IPS-18c (cell line): ENCODE measurements at regions not wholly inside any gene's neighbourhood (a gene's known extent, or its start where the extent isn't known, plus 50 kb on each side); places are given as distances from the start of the nearest gene placed in this dataset.
"Not testable (repeated sequence)": the region's sequence is repeated elsewhere in the genome, so short reads cannot be mapped to it uniquely, and the experiment has no call there.

Experiments
- H3K4me3 ChIP-seq: 2 replicates; pipeline ENCODE4 v1.7.0; 2013; ENCODE audit warnings: low read depth, mild to moderate bottlenecking, low read length, moderate library complexity; ENCODE audit not compliant: insufficient read depth
- H3K9me3 ChIP-seq: one replicate; pipeline ENCODE4 v1.6.1; 2013; ENCODE audit warnings: mild to moderate bottlenecking, low read length, moderate library complexity; ENCODE audit not compliant: control insufficient read depth, insufficient read depth

DNA sequence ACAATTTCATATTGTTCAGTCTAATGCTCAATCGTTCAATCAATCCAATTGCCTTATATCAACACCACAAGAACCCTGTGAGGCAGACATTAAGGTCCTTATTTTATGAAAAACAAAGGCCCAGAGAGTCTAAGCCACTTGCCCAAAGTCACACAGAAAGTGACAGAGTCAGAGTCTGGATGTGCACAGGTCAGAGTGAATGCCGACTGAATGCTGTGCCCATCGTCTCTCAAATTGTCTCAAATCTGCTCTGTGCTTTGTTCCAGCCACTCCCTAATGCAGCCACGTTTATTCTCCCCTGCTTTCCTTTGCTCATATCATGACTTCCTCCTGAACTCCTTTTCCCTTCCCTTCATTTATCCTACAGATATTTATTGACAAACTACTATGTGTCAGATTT is 558.3 kb downstream of the MATN1 start:
- no peaks in the 10 kb centered on the region for H3K9me3 ChIP-seq
- no peak overlapping the region for H3K4me3 ChIP-seq

DNA sequence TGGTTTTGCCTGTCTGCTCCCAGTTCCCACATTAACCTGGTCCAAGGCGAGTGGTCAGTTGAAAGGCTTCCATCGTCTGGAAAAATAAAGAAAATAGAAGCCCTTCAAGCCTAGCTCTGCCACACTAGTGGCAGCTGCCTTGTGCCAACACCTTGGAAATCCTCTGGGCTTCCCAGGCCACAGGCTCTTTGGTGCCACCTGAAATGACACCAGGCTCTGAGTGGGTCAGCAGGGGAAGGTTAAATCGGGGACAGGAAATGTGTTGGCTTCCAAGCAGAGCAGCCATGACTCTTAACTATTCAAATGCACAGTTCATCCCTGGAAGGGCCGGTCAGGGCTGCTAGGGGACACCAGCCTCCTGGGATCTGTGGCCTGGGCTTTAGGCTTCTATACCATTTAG is 558.7 kb downstream of the MATN1 start:
- H3K9me3 ChIP-seq, result no peaks in the 10 kb centered on the region
- H3K4me3 ChIP-seq, result no peak overlapping the region

DNA sequence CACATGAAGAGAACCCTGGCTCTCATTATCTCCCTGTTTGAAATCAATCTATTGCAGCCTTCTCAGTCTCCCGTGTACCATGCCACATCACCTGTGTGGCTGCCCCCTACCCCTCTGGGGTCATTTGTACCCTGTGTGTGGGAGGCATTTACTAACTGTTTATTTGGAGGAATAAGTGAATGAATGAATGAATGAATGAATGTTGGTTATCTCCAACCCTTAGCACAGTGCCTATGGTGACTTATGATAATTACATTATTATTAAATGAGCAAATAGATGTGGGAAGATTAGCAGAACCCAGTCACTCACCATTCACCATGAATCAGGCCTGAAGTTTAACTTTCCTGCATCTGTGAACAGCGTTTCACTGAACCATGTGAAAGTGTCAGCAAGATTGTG is 560.8 kb downstream of the MATN1 start:
- H3K4me3 ChIP-seq, result no peak overlapping the region
- H3K9me3 ChIP-seq, result no peaks in the 10 kb centered on the region

DNA sequence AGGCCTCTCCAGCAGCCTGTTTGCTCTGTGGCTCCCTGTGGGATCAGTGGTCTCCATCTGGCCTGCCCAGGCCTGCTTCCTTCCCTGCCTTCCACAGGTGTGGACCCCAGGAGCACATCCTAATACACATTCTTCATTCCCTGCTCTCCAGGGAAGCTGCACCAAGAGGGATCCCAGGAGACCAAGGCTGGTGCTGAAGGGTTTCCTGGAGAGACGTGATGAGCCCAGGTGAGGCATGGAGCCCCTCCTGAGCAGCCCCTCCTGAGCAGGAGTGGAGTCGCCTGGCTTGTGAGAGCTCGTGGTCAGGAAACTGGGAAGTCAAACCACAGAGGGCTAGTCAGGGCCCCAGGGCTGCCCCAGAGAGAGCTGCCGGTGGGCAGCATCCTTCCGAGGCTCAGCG is 561.4 kb downstream of the MATN1 start:
- Histone ChIP-seq H3K4me3 (no peak overlapping the region), H3K9me3 (no peaks in the 10 kb centered on the region)

DNA sequence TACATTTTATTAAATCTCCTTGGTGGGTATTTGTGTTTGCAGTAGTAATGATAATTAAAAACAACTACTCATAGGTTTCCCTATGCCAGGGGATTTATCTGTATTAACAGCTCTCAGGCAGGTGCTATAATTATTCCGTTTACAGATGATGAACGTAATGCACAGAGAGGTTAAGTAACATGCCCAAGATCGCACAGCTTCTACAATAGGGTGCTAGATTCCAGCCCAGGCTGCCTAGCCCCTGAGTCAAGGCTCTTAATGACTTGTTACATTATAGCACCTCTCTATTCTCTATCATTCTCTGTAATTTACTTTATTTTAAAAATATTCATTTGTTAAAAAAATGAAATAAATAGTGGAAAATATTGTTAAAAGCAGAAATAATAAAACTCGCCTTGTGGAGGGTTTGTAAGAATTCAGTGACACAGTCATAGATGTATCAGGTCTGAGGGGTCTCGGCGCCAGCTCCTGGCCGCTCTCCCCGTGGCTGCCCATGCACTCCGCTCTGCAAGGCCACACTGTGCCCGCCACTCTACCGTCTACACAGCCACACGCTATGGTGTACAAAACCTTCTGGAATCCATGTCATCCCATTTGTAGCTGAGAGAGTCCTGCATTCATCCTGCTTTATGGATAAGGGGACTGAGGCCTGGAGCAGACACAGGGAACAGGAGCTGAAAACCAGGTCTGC is 562.2 kb downstream of the MATN1 start:
- no peaks in the 10 kb centered on the region for H3K9me3 ChIP-seq
- H3K4me3 ChIP-seq, result no peak overlapping the region

DNA sequence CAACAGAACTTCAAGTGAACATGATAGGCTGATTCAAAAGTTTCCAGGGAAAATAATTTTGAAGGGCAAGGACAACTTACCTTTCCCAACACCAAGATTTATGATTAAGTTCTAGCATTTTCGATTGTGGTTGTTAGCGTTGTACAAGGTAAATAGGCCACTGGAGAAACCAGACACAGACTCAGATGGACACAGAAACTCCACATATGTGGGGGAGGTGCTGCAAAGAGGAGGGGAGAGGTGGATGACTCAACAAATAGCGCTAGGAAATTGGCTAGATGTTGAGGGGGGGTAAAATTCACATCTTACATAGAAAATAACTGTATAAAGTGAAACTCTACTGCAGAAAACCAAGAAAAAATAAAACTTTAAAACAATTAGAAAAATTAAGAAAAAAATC is 564.4 kb downstream of the MATN1 start:
- no peak overlapping the region for H3K4me3 ChIP-seq
- no peaks in the 10 kb centered on the region for H3K9me3 ChIP-seq

DNA sequence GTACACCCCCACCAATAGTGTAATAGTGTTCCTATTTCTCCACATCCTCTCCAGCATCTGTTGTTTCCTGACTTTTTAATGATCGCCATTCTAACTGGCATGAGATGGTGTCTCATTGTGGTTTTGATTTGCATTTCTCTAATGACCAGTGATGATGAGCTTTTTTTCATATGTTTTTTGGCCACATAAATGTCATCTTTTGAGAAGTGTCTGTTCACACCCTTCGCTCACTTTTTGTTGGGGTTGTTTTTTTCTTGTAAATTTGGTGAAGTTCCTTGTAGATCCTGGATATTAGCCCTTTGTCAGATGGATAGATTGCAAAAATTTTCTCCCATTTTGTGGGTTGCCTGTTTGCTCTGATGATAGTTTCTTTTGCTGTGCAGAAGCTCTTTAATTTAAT is 567.7 kb downstream of the MATN1 start:
- not testable (repeated sequence) for H3K9me3 ChIP-seq, H3K4me3 ChIP-seq

DNA sequence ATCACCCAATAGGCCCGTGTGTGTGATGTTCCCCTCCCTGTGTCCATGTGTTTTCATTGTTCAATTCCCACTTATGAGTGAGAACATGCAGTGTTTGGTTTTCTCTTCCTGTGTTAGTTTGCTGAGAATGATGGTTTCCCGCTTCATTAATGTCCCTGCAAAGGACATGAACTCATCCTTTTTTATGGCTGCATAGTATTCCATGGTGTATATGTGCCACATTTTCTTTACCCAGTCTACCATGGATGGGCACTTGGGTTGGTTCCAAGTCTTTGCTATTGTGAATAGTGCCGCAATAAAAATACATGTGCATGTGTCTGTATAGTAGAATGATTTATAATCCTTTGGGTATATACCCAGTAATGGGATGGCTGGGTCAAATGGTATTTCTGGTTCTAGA is 568.1 kb downstream of the MATN1 start:
- not testable (repeated sequence) for H3K4me3 ChIP-seq, H3K9me3 ChIP-seq

DNA sequence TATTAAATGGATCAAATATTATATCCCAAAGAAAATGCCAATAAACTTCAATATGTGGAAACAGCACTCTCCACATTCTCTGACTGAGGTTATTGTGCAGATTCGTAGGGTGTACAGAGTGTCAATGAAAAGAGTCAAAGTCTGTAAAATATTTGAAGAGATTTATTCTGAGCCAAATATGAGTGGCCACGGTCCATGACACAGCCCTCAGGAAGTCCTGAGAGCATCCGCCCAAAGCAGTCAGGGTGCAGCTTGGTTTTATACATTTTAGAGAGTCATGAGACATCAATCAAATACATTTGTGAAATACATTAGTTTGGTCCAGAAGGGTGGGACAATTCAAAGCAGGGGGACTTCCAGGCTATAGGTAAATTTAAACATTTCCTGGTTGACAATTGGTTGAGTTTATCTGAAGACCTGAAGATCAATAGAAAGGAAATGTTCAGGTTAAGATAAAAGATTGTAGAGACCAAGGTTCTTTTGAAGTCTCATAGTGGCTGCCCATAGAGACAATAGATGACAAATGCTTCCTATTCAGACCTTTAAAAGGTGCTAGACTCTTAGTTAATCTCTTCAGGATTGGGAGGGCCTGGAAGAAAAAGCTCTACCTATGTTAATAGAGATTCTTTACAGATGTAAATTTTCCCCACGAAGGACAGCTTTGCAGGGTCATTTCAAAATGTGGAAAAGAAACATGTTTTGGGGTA is 569.5 kb downstream of the MATN1 start:
- Histone ChIP-seq H3K4me3 (no peak overlapping the region), H3K9me3 (peaks cover 6% of the 10 kb centered on the region)

DNA sequence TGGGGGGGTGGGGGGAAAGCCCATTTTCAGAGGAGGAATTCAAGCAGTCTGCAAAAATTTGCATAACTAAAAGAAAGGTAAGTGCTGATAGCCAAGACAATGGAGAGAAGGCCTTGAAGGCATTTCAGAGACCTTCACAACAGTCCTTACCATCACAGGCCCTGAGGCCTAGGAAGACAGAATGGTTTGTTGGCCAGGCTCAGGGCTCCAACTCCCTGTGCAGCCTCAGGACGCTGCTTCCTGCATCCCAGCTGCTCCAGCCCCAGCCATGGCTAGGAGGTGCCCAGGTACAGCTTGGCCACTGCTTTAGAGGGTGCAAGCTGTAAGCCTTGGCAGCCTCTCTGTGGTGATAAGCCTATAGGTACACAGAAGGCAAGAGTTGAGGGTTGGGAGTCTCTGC is 571.6 kb downstream of the MATN1 start:
- H3K4me3 ChIP-seq, result no peak overlapping the region
- H3K9me3 ChIP-seq, result peaks cover 6% of the 10 kb centered on the region

DNA sequence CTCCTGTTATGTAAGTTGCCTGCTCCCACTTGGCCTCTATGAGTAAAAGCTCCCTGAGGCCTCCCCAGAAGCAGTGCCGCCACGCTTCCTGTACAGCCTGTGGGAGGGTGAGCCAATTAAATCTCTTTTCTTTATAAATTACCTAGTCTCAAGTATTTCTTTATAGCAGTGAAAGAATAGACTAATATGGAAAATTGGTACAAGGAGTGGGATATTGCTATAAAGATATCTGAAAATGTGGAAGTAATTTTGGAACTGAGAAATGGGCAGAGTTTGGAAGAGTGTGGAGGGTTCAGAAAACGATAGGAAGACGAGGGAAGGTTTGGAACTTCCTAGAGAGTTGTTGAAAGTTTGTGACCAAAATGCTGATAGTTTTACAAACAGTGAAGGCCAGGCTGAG is 572.3 kb downstream of the MATN1 start:
- peaks cover 6% of the 10 kb centered on the region for H3K9me3 ChIP-seq
- H3K4me3 ChIP-seq, result no peak overlapping the region

DNA sequence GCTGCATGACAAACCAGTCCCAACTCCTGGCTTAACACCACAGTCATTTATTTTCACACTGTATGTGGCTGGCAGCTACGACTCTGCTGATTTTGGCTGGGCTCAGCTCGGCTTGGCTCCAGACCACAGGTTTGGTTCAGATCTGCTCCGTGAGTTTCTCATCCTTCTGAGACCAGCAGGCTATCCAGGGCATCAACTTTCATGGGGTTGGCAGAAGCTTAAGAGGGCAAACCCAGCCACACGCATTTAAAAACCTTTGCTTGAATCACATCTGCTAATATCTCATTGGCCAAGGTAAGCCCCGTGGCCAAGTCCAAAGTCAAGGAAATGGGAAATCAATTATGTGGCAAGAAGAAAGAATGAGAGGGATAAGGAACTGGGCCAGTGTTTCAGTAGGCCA is 574.2 kb downstream of the MATN1 start:
- peaks cover 6% of the 10 kb centered on the region for H3K9me3 ChIP-seq
- H3K4me3 ChIP-seq, result no peak overlapping the region

DNA sequence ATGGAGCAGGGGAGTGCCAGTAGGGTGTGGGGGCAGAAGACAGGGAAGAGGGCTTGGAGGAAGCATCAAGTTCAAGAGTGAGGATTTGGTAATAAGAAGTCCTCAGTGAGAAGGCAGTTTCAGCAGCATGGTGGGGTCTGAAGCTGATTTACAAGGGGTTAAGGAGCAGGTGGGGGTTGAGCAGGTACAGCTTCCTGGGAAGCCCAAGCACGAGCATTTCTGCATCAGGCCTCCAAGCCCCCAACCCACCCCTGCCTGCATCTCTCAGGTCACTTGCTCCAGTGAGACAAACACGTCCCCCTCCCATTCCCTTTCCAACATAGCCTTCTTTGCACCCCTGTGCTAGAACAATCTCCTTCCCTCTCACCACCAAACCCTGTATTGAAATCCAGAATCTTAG is 574.7 kb downstream of the MATN1 start:
- Histone ChIP-seq H3K4me3 (no peak overlapping the region), H3K9me3 (peaks cover 6% of the 10 kb centered on the region)

DNA sequence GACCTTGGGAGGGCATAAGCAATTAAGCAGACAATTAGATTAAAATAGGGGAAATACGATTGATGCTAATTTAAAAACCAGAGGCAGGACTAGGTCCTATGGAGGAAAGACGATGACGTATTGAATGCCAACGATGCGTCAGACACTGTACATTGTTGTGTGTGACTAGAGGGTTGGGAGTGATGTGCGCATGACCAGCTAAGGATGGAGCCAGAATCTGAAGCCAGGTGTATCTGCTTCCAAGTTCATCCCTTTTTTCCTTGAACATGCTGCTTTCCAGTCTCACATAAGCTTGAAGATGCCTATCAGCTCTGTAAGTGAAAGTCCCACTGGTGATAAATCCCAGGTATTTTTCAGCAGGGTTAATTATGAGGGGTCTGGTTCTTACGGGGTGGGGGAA is 576.2 kb downstream of the MATN1 start:
- Histone ChIP-seq H3K4me3 (no peak overlapping the region), H3K9me3 (peaks cover 6% of the 10 kb centered on the region)

DNA sequence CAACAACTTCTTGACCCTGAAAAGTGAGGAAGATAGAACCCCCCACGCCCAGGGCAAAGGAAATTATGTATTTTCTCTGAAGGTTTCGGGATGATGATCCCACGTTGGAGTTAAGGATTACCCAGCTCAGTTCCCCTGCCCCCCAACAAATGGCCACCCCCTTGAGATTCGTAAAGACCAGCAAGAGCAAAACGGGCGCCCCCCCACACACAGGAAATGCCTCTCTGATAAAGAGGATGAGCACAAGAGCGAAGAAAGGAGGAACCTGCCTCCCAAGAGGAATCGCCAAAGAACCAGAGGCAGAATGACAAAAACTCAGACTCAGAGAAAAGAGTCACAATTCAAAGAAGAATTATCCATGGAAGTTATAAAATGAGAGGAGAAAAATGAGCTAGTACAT is 576.9 kb downstream of the MATN1 start:
- Histone ChIP-seq H3K4me3 (no peak overlapping the region), H3K9me3 (no peaks in the 10 kb centered on the region)

DNA sequence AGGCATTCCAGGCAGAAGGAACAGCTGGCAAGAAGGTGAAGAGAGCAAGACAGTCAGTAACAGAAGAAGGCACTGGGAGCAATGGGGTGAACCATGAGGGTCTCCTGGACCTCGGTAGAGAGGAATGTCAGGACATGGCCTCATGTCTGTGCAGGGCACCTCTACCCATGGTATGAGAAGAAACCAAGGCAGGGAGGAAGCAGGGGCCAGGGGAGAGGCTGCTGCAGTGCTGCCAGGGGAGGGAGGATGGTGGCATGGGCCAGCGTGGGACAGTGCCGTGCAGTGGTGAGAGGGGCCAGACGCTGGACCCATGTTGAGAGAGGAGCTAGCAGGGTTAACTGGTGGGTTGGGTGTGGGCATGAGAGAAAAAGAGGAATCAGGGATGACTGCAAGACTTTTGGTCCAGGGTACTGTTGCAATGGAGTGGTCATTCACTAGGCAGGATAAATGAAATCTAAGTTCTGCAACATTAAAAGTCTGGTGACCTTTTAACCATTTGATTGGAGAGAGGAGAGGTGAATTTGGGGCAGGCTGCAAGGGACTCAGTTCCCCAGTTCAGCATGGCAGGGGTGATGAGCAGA is 577.6 kb downstream of the MATN1 start:
- Histone ChIP-seq H3K4me3 (no peak overlapping the region), H3K9me3 (no peaks in the 10 kb centered on the region)

DNA sequence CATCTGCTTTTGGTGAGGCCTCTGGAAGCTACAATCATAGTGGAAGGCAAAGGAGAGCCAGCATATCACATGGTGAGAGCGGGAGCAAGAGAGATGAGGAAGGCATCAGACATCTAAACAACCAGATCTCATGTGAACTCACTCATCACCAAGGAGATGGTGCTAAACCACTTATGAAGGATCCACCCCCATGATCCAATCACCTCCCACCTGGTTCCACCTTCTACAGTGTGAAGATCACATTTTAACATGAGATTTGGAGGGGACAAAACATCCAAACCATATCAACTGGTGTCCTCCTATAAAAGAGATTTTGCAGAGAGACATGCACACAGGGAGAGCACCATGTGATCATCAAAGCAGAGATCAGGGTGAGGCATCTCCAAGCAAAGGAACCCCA is 578.6 kb downstream of the MATN1 start:
- H3K4me3 ChIP-seq, result no peak overlapping the region
- no peaks in the 10 kb centered on the region for H3K9me3 ChIP-seq

DNA sequence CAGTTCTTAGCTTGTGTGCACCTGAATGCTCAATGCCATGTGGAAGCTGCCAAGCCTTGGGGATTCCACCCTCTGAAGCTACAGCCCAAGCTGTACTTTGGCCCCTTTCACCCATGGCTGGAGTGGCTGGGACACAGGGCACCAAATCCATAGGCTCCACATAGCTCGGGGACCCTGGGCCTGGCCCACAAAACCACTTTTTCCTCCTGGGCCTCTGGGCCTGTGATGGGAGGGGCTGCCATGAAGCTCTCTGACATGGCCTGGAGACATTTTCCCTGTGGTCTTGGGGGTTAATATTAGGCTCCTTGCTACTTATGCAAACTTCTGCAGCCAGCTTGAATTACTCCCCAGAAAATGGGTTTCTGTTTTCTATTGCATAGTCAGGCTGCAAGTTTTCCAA is 579.9 kb downstream of the MATN1 start:
- Histone ChIP-seq H3K9me3 (peaks cover 2% of the 10 kb centered on the region), H3K4me3 (no peak overlapping the region)
